ENCODE measurements at regions not wholly inside any gene's neighbourhood (a gene's known extent, or its start where the extent isn't known, plus 50 kb on each side); places are given as distances from the start of the nearest gene placed in this dataset.

- H3K27ac ChIP-seq (ENCODE audit: low read depth in 1 of 2, low read length in 1 of 2): no peak overlapping the region
- no peak overlapping the region for H3K4me3 ChIP-seq
- 76 to 78% methylated on average over 14 of the region's 14 CpGs for WGBS, 2 donors
- peaks cover 4 to 47% (median 16%) of the 10 kb centered on the region in 3 donors for H3K27me3 ChIP-seq (ENCODE audit: control insufficient read depth in 3 of 3, insufficient read depth in 3 of 3, low read length in 2 of 3)
- no peaks in the 10 kb centered on the region for H3K36me3 ChIP-seq (ENCODE audit: control insufficient read depth in 4 of 4, insufficient read depth in 4 of 4, low read length in 4 of 4)
- peaks cover 0 to 18% (median 3%) of the 10 kb centered on the region in 4 donors for H3K9me3 ChIP-seq (ENCODE audit: control insufficient read depth in 4 of 4, insufficient read depth in 3 of 4, low read length in 3 of 4)
- no peak overlapping the region for H3K9ac ChIP-seq (ENCODE audit: insufficient read depth in 1 of 2, low read length in 2 of 2)
- no peak for ATAC-seq (ENCODE audit: insufficient read depth, low FRiP score)
- TF ChIP-seq CTCF (IDR thresholded peaks at IDR 0.05; ENCODE audit: control extremely low read depth, extremely low read depth): no peak
- DNase-seq: no peak
- H3K4me1 ChIP-seq (ENCODE audit: control insufficient read depth in 5 of 5, insufficient read depth in 5 of 5, low read length in 5 of 5): peaks cover 0 to 5% (median 0%) of the 10 kb centered on the region in 5 donors
Measured at GRCh38 chr6:165806126-165806810, 143.2 kb upstream of the PDE10A start.

DNA sequence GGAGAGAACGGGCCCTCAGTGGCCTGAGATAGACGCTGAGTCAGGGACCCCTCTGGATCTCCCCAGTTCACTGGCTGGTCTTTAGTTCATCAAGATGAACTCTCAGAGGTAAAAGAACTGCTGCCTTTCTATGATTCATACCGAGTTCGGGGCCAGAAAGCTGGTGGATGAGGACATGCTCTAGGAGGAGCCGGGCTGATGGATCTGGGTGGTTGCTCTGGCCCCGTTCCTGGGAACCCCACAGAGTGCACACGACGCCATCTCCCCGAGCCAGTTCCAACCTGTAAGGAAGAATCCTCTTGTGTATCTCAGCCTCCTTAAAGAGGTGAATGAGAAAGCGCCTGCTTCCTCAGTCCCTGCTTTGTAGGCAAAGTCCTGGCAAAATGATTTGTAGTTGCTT lies 142.6 kb upstream of the PDE10A start:
- no peak for ATAC-seq (ENCODE audit: insufficient read depth, low FRiP score)
- peaks cover 0 to 18% (median 3%) of the 10 kb centered on the region in 4 donors for H3K9me3 ChIP-seq (ENCODE audit: control insufficient read depth in 4 of 4, insufficient read depth in 3 of 4, low read length in 3 of 4)
- peaks cover 0 to 5% (median 0%) of the 10 kb centered on the region in 5 donors for H3K4me1 ChIP-seq (ENCODE audit: control insufficient read depth in 5 of 5, insufficient read depth in 5 of 5, low read length in 5 of 5)
- H3K27ac ChIP-seq (ENCODE audit: low read depth in 1 of 2, low read length in 1 of 2): no peak overlapping the region
- no peak for DNase-seq
- H3K36me3 ChIP-seq (ENCODE audit: control insufficient read depth in 4 of 4, insufficient read depth in 4 of 4, low read length in 4 of 4): no peaks in the 10 kb centered on the region
- 79 to 80% methylated on average over 10 of the region's 10 CpGs for WGBS, 2 donors
- H3K9ac ChIP-seq (ENCODE audit: insufficient read depth in 1 of 2, low read length in 2 of 2): no peak overlapping the region
- no peak for TF ChIP-seq CTCF (IDR thresholded peaks at IDR 0.05; ENCODE audit: control extremely low read depth, extremely low read depth)
- peaks cover 4 to 47% (median 16%) of the 10 kb centered on the region in 3 donors for H3K27me3 ChIP-seq (ENCODE audit: control insufficient read depth in 3 of 3, insufficient read depth in 3 of 3, low read length in 2 of 3)
- H3K4me3 ChIP-seq: no peak overlapping the region

- H3K4me1 ChIP-seq (ENCODE audit: control insufficient read depth in 5 of 5, insufficient read depth in 5 of 5, low read length in 5 of 5): peaks cover 0 to 7% (median 0%) of the 10 kb centered on the region in 5 donors
- no peak overlapping the region for H3K9ac ChIP-seq (ENCODE audit: insufficient read depth in 1 of 2, low read length in 2 of 2)
- peaks cover 4 to 47% (median 16%) of the 10 kb centered on the region in 3 donors for H3K27me3 ChIP-seq (ENCODE audit: control insufficient read depth in 3 of 3, insufficient read depth in 3 of 3, low read length in 2 of 3)
- no peaks in the 10 kb centered on the region for H3K36me3 ChIP-seq (ENCODE audit: control insufficient read depth in 4 of 4, insufficient read depth in 4 of 4, low read length in 4 of 4)
- H3K9me3 ChIP-seq (ENCODE audit: control insufficient read depth in 4 of 4, insufficient read depth in 3 of 4, low read length in 3 of 4): peaks cover 0 to 13% (median 3%) of the 10 kb centered on the region in 4 donors
- TF ChIP-seq CTCF (IDR thresholded peaks at IDR 0.05; ENCODE audit: control extremely low read depth, extremely low read depth): no peak
- no peak overlapping the region for H3K27ac ChIP-seq (ENCODE audit: low read depth in 1 of 2, low read length in 1 of 2)
- WGBS, 2 donors: 16 to 20% methylated on average over 25 to 39 of the region's 39 CpGs
- ATAC-seq (ENCODE audit: insufficient read depth, low FRiP score) (no peak), DNase-seq (no peak)
- H3K4me3 ChIP-seq: no peak overlapping the region
Measured at GRCh38 chr6:165805067-165805555, 142.1 kb upstream of the PDE10A start.
